Suprapubic skin (tissue), 3 donors: ENCODE measurements at regions not wholly inside any gene's neighbourhood (a gene's known extent, or its start where the extent isn't known, plus 50 kb on each side); places are given as distances from the start of the nearest gene placed in this dataset.

Experiments used
- CTCF ChIP-seq, 2 donors: fragments of 200-600 bp in 1 of 2; fragments of 450-650 bp in 1 of 2; sonication (generic) in 1 of 2; IDR thresholded peaks; one replicate each; pipeline ENCODE4 v1.5.1; 2016 to 2019; ENCODE audit warnings: antibody characterized with exemption in 2 of 2, mild to moderate bottlenecking in 1 of 2, moderate library complexity in 1 of 2
- EP300 ChIP-seq: sonication (generic); formaldehyde crosslinking; IDR thresholded peaks from one replicate; pipeline ENCODE4 v1.6.1; 2017; ENCODE audit warnings: antibody characterized with exemption

GRCh38 chr3:72080800-72081199, 295.9 kb upstream of the PROK2 start:
- TF ChIP-seq CTCF (IDR thresholded peaks at IDR 0.05) (no peak), EP300 (no peak)
